ENCODE measurements at regions not wholly inside any gene's neighbourhood (a gene's known extent, or its start where the extent isn't known, plus 50 kb on each side); places are given as distances from the start of the nearest gene placed in this dataset.

- intact Hi-C loops (cut with DNase I), result no loop called here
- DNase-seq (ENCODE audit: low spot score), result peak; percentile 61
- ATAC-seq, result no peak
These were observed 124.2 kb upstream of the HS6ST1 start for GRCh38 chr2:128442891-128443302.

GRCh38 chr2:128444121-128444771 is 125.6 kb upstream of the HS6ST1 start:
- ATAC-seq (no peak), DNase-seq (ENCODE audit: low spot score) (peak; percentile 31)
- intact Hi-C loops (cut with DNase I), result no loop called here

GRCh38 chr2:128444816-128445522 is 126.3 kb upstream of the HS6ST1 start:
- peak; percentile 22 for DNase-seq (ENCODE audit: low spot score)
- intact Hi-C loops (cut with DNase I), result no loop called here
- no peak for ATAC-seq

GRCh38 chr2:128445523-128445900 is 126.8 kb upstream of the HS6ST1 start:
- intact Hi-C loops (cut with DNase I), result no loop called here
- no peak for ATAC-seq
- DNase-seq (ENCODE audit: low spot score), result peak; percentile 39

GRCh38 chr2:128446049-128446873 is 127.6 kb upstream of the HS6ST1 start:
- intact Hi-C loops (cut with DNase I), result no loop called here
- ATAC-seq, result no peak
- peak; percentile 22 for DNase-seq (ENCODE audit: low spot score)

GRCh38 chr2:128446874-128447537 is 128.3 kb upstream of the HS6ST1 start:
- ATAC-seq, result no peak
- peak; percentile 52 for DNase-seq (ENCODE audit: low spot score)
- intact Hi-C loops (cut with DNase I), result no loop called here

GRCh38 chr2:128447538-128447995 is 128.9 kb upstream of the HS6ST1 start:
- no peak for ATAC-seq
- intact Hi-C loops (cut with DNase I), result no loop called here
- no peak for DNase-seq (ENCODE audit: low spot score)

GRCh38 chr2:128448331-128449225 is 129.9 kb upstream of the HS6ST1 start:
- intact Hi-C loops (cut with DNase I), result no loop called here
- DNase-seq (ENCODE audit: low spot score) (peak; percentile 39), ATAC-seq (no peak)

GRCh38 chr2:128449226-128450061 is 130.8 kb upstream of the HS6ST1 start:
- peak; percentile 33 for DNase-seq (ENCODE audit: low spot score)
- intact Hi-C loops (cut with DNase I), result no loop called here
- no peak for ATAC-seq

- peak; percentile 33 for DNase-seq (ENCODE audit: low spot score)
- intact Hi-C loops (cut with DNase I), result no loop called here
These were observed 131.8 kb upstream of the HS6ST1 start for GRCh38 chr2:128450211-128451024.

GRCh38 chr2:128451084-128452023 is 132.7 kb upstream of the HS6ST1 start:
- DNase-seq (ENCODE audit: low spot score) (peak; percentile 26), ATAC-seq (no peak)
- intact Hi-C loops (cut with DNase I), result no loop called here

More at GRCh38 chr2:128450211-128451024, 131.8 kb upstream of the HS6ST1 start:
- no peak for ATAC-seq

- ATAC-seq (no peak), DNase-seq (ENCODE audit: low spot score) (no peak)
- intact Hi-C loops (cut with DNase I), result no loop called here
These were observed 133.3 kb upstream of the HS6ST1 start for GRCh38 chr2:128452024-128452411.

GRCh38 chr2:128452536-128453530 is 134.2 kb upstream of the HS6ST1 start:
- peak; percentile 27 for DNase-seq (ENCODE audit: low spot score)
- ATAC-seq, result no peak
- intact Hi-C loops (cut with DNase I), result no loop called here

GRCh38 chr2:128454980-128455720 is 136.5 kb upstream of the HS6ST1 start:
- intact Hi-C loops (cut with DNase I), result no loop called here
- DNase-seq (ENCODE audit: low spot score), result peak; percentile 27
- ATAC-seq, result no peak

Data from sciatic nerve (tissue), 2 donors.